ENCODE measurements at regions not wholly inside any gene's neighbourhood (a gene's known extent, or its start where the extent isn't known, plus 50 kb on each side); places are given as distances from the start of the nearest gene placed in this dataset.
"Not testable (repeated sequence)": the region's sequence is repeated elsewhere in the genome, so short reads cannot be mapped to it uniquely, and the experiment has no call there.

DNA sequence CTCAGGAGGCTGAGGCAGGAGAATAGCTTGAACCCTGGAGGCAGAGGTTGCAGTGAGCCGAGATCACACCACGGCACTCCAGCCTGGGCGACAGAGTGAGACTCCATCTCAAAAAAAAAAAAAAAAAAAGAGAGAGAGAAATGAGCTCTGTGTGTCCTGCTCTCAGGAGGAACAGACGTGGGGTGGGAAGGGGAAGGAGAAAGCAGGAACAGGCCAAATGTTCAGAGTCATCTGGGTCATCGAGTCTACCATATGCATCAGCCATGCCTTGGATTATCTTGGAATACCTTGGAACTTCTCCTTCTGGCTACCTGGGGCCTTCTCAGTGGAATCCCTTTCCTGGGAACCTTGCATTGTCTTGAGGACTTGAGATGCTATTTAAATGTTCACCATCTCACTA is 51.7 kb upstream of the ZFHX3 start:
- TF ChIP-seq LEF1, CTBP1 (IDR thresholded peaks at IDR 0.05; ENCODE audit: borderline replicate concordance): not testable (repeated sequence)

Data from HEK293T (cell line).